HG02610 (cell line): ENCODE measurements at regions not wholly inside any gene's neighbourhood (a gene's known extent, or its start where the extent isn't known, plus 50 kb on each side); places are given as distances from the start of the nearest gene placed in this dataset.
"Not testable (repeated sequence)": the region's sequence is repeated elsewhere in the genome, so short reads cannot be mapped to it uniquely, and the experiment has no call there.

Experiments used
- ATAC-seq: cut with Tn5 transposase; IDR thresholded peaks from one replicate; pipeline ENCODE4 v1.9.1; 2021; ENCODE audit warnings: mild to moderate bottlenecking, moderate library complexity; ENCODE audit not compliant: unreplicated experiment

DNA sequence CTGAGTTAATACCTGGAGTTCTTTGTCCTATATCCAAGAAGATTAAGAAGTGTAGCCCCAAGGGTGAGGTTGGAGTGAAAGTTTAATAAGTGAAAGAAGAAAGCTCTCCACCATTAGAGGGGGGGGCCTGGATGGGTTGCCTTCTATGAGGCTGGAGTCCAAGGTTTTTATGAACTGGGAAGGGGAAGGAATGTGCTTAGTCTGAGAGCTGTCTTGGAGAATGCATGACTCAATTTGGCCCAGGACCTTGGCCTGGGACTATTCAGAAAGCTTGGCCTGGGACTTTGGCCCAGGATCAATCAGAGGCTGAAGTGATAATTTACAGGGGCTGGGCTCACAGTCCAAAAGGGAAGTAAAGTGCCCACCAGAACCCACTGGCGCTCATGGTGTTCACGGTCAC, 1049.0 kb upstream of the GRIA3 start:
- ATAC-seq, result no peak

DNA sequence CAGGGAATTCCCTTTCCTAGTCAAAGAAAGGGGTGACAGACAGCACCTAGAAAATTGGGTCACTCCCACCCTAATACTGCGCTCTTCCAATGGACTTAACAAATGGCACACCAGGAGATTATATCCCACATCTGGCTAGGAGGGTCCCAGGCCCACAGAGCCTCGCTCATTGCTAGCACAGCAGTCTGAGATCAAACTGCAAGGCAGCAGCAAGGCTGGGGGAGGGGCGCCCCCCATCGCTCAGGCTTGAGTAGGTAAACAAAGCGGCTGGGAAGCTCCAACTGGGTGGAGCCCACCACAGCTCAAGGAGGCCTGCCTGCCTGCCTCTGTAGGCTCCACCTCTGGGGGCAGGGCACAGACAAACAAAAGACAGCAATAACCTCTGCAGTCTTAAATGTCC, 1043.9 kb upstream of the GRIA3 start:
- ATAC-seq, result not testable (repeated sequence)

DNA sequence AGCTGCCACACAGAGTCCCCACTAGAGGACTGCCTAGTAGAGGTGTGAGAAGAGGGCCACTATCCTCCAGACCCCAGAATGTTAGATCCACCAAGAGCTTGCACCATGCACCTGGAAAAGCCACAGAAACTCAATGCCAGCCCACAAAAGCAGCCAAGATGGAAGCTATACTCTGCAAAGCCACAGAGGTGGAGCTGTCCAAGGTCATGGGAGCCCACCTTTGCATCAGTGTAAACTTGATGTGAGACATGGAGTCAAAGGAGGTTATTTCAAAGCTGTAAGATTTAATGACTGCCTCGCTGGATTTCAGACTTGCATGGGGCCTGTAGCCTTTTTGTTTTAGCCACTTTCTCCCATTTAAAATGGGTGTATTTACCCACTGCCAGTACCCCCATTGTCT, 1030.1 kb upstream of the GRIA3 start:
- ATAC-seq, result no peak

DNA sequence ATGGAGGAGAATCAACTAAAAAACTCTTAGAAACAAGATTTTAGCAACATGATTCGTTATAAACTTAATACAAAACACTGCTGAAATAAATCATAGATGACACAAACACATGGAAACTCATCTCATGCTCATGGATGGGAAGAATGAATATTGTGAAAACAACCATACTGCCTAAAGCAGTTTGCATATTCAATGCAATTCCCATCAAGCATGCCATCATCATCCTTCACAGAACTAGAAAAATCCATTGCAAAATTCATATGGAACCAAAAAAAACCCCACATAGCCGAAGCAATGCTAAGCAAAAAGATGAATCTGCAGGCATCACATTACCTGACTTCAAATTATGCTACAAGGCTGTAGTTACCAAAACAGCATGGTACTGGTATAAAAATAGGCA, 1015.8 kb upstream of the GRIA3 start:
- ATAC-seq, result no peak

DNA sequence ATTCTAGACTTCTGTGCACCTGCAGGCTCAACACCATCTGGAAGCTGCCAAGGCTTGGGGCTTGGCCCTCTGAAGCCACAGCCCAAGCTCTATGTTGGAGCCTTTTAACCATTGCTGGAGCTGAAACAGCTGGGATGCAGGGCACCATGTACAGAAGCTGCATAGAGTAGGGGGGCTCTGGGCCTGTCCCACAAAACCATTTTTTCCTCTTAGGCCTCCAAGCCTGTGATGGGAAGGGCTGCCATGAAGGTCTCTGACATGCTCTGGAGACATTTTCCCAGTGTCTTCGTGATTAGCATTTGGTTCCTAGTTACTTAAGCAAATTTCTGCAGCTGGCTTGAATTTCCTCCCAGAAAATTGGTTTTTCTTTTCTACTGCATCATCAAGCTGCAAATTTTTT, 999.3 kb upstream of the GRIA3 start:
- ATAC-seq, result no peak

DNA sequence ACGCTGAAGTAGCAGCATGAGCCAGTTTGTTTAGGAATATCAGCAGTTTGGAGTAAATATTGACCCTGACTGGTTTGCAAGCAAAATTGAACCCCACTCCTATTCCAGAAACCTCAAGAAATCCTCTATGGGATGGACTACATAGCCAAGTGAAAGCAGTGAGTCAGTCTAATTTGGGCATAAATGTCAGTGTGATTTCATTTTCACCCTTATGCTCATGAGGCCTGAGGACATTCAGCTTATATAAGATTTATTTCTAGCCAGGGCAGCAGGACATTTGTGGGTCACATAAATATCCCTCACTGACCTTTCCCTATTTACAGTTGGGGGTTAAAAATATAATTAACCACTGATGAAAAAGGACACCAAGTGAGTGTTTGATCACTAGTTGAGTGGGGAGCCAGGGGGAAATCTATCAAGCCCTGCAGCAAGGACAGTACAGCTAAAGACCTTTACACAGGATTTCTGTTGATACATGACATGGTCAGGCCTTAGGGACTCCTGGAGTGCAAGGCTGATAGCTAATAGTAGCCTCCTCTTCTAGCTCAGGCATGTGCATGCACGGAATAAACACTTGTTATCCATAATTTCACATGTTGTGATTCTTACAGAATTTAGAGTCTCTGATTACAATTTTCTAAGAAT, 996.9 kb upstream of the GRIA3 start:
- no peak for ATAC-seq

DNA sequence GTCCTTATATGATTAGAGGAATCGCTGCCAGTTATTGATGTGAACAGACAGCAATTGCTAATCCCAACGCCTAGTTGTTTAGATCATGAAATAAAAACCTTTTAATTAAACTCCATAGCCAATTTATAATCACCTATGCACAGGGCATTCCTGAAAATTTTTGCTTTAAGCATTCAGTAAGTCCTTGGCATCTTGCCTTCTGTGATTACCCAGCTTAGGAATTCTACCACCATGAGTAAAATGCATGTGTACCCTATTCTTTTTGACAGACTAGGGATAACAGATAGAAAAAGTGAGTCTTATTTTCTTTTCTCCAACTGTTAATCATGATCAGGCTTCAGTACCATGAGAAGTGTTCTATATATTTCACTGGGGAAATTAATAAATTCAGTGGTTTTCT, 995.3 kb upstream of the GRIA3 start:
- no peak for ATAC-seq

DNA sequence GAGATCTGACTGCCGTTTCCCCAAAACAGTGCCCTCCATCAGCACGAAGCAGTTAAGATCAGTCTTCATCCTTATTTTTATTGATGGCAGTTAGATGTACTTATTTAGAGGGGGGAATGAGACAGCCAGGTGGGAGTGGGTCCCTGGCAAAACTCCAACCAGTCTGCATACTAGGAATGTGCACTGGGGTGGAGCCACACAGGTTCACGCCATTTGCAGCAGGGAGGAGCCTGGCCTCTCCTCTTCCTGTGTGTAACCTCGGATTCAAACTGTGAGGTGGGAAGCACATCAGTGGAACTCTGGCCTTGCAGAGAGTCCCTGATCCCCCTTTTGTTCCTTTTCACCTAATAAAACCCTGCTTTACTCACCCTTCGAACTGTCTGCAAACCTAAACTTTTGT, 987.7 kb upstream of the GRIA3 start:
- ATAC-seq, result no peak

DNA sequence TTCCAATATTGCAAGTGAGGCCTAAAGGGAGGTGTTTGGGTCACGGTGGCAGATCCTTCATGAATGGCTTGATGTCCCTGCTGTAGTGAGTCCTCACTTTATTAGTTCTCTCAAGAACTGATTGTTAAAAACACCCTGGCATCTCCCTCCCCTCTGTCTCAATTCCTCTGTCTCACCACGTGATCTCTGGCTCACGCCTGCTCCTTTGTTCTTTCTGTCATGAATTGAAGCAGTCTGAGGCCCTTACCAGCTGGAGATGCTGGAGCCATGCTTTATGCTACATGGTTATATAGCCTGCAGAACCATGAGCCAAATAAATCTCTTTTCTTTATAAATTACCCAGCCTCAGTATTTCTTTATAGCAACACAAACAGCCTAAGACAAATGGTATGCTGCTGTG, 980.7 kb upstream of the GRIA3 start:
- ATAC-seq, result no peak

DNA sequence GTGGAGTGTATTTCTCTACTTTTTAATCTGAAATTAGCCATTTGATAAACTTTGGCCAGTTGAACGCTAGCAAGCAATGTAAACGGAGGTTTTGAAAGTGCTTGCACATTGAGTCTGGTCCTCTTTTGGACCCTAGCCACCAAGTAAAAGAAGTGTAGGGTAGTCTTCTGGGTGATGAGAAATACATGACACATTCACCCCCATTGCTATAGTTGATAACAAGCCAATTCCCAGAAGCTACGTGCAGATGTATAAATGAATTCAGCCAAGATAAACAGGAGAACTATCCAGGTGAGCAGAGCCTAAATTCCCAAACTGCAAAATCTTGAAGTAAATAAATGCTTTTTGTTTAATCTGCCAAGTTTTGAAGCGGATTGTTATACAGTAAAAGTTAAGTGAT, 965.4 kb upstream of the GRIA3 start:
- ATAC-seq, result no peak

DNA sequence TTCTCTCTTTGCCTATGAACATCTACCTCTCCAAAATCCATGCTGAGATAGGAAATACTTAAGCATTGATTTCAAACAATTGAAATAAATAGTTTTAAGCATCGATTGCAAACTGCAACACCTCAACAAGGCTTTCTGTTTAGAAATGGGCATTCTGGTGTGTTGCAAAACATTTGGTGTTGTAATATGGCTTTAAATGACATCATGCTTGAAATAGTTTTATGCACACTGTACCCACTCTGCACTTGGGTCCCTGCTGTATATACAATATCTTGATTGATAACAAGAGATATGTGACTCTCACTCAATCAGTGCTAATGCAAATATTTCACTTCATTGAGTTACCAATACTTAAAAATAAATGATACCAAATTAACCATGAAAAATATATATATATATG, 964.9 kb upstream of the GRIA3 start:
- no peak for ATAC-seq

DNA sequence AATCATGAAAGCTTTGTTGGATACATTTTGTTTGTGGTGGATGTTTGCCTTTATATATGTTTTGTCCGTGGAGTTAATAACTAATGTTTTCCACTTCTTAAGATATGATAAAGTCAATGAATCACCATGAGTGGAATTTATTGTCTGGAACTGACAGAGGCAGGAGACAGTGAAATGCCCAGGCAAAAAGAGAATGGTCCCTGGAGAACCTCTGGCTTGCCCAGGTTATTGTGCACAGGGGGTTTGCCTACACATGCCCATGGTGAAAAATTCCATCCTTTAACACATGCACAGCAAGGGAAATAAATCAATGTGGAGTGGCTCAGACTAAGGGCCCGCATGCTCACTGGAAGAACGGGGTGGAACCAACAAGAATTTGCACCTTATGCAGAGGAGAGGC, 964.3 kb upstream of the GRIA3 start:
- no peak for ATAC-seq

DNA sequence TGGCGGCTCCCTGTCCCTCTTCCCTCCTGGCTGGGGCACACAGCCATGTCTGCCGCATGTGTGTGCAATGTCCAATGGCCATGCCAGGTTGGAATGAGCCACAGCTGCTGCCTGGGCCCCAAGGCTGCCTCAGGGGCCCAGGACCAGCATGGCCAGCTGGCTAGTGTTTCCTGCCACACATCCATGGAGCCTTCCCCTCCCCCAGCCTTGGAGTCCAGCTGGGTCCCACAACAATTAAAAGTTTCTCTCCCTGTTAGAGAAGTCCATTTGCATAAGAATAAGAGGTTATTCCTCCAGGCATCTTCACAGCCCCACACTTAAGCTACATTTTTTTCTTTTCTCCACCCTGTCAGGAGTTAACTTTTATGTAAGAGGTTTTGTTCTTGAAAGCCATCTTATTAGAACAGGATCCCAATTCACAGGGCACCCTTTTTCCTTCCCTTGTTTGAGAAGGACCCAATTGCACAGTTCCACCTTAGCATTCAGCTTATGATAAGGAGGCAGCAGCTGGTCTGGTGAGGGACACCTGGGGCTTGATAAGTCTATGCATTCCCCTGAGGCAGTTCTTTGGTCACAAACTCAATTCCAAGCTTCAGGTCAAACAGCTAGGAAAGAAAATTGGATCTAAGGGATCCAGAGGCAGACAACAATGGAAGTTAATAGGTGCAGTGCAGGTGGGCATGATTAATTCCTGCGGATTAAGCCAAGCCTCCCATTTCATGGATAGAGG, 963.3 kb upstream of the GRIA3 start:
- no peak for ATAC-seq

DNA sequence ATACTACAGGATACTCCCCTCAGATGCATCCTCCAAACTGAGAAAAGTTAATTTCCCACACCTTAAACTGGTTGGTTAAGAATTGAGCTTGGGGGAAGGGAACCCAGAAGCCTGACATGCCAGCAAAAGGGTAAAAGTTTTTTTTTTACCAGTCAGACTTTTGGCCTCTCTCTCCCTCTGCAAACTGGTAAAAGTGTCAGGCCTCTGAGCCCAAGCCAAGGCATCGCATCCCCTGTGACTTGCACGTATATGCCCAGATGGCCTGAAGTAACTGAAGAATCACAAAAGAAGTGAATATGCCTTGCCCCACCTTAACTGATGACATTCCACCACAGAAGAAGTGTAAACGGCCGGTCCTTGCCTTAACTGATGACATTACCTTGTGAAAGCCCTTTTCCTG, 962.3 kb upstream of the GRIA3 start:
- not testable (repeated sequence) for ATAC-seq

DNA sequence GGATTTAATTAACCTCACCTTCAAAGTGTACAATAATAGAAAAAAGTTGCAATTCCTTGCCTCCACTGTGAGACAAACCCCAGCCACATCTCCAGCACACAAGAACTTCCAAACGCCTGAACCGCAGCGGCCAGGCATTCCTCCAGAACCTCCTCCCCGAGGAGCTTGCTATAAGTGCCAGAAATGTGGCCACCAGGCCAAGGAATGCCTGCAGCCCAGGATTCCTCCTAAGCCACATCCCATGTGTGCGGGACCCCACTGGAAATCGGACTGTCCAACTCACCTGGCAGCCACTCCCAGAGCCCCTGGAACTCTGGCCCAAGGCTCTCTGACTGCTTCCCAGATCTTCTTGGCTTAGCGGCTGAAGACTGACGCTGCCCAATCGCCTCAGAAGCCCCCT, 959.9 kb upstream of the GRIA3 start:
- ATAC-seq, result not testable (repeated sequence)

DNA sequence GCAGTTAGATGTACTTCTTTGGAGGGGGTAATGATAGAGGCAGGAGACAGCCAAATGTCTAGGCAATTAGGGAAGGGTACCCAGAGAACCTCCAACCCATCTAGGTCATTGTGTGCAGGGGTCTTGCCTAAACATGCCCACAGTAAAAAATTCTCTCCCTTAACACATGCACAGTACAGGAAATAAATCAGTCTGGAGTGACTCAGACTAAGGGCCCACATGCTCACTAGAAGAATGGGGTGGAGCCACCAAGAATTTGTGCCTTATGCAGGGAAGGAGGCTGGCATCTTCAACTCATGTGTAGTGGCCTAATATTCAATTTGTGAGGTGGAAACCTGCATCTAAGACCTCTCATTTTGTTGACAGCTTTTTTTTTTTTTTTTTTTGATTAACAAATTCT, 945.3 kb upstream of the GRIA3 start:
- no peak for ATAC-seq

DNA sequence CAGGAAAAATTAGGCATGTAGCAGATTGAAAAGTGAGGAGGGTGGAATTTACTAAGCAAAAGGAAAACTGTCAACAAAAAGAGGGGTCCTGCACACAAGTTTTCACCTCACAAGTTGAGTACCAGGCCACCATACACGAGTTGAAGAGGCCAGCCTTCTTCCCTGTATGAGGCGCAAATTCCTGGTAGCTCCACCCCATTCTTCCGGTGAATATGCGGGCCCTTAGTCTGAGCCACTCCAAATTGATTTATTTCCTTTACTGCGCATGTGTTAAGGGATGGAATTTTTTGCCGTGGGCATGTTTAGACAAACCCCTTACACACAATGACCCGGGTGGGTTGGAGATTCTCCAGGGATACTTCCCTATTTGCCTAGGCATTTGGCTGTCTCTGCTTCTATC, 942.1 kb upstream of the GRIA3 start:
- ATAC-seq, result no peak

DNA sequence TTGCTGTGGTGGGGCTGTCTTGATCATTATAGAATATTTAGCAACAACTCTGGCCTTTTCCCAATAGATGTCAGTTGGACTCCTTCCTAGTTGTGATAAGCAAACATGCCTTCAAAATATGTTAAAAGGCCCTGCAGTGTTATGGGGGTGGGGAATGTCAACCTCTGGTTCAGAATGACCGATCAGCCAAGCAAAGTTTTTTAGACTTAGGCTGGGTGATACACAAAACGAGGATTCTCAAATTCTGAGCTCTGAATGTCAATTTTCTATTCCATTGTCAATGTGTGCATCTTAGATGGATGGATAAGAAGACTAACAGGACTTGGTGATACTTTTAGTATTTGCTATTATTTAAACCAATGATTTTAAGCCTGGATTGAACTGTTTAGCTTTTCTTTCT, 940.0 kb upstream of the GRIA3 start:
- ATAC-seq, result no peak

DNA sequence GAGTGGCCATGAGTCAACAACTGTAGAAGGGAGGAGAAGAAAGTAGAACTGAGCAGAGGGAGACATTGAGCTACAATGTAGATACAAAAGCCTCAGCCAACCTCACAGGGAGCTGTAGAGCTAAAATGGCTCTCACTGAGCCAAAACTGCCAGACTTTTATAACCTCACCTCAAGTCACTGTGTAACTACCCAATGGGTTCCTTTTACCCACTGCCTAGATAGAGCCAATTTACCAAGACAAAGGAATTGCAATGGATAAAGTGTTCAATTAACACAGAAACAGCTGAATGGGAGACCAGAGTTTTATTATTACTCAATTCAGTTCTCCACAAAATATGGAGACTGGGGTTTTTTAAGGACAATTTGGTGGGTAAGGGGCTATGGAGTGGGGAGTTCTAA, 938.9 kb upstream of the GRIA3 start:
- ATAC-seq, result no peak

DNA sequence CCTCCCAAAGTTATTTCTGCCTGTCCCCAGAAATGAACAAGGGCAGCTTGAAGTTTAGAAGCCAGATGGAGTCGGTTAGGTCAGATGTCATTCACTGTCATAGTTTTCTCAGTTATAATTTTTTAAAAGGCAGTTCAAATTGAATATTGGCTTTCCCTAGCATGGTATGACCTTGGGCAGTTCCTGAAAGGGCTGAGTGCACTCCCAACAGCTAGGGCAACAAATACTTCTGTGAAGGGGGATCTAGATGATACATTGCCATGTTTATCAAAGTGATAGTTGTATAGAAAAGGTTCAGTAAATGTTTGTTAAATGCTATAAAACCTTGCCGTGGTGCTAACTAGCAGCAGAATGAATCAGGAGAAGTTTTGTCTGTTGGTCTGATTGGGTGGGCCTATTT, 938.1 kb upstream of the GRIA3 start:
- no peak for ATAC-seq

DNA sequence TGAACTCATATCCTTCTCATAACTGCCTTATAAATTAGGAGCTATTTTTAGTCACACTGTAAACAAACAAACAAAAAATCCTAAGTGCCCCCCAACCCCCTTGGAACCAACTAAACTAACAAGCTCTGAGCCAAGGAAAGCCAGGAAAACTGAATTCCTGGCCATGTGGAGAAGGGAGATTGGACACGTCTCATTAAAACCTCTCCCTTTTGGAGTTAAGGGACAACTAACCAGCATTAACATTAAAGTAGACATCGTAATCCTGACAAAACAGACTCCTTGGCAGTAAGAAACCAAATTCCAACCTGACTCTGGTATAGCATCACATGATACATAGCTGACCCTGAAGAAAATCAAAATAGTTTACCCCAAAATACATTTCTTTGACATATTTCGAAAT, 937.1 kb upstream of the GRIA3 start:
- ATAC-seq, result no peak

DNA sequence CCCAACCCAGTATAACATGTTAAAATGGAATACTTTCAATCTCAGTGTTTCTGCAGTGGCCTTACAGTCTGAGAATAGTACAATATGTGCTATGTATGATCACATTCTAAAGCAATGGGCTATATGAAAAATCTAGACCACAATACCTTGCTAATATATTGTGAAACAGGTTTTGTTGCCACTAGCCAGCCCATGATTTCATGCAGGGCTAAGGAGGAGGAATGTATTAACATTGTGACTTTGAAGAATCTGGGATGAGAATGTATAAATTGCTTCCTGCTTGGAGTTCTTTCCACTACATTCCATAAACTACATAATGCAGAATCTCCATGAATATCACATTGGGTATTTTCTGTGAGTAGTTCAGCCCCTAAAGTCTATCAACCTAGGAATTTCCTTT, 935.4 kb upstream of the GRIA3 start:
- ATAC-seq, result no peak

DNA sequence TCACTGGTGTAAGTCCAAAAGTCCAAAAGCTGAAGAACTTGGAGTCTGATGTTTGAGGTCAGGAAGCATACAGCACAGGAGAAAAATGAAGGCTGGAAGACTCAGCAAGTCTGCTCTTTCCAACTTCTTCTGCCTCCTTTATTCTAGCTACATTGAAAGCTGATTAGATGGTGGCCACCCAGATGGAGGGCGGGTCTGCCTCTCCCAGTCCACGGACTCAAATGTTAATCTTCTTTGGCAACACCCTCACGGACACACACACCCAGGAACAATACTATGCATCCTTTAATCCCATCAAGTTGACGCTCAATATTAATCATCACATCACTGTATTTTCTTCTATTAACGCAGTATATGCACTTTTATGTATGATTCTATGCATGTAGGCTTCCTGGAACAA, 931.6 kb upstream of the GRIA3 start:
- no peak for ATAC-seq
